Aorta (tissue), 5 donors: ENCODE measurements at regions not wholly inside any gene's neighbourhood (a gene's known extent, or its start where the extent isn't known, plus 50 kb on each side); places are given as distances from the start of the nearest gene placed in this dataset.

Experiments used
- ATAC-seq: fragments of 200-7000 bp; cut with Tn5 transposase; one replicate; pipeline ENCODE4 v1.9.1; 2022; ENCODE audit warnings: moderate library complexity; ENCODE audit not compliant: low FRiP score
- DNase-seq, 2 donors: peaks; one replicate each; pipeline ENCODE4 v3.0.0-alpha.2; 2020
- H3K27ac ChIP-seq, 2 donors: one replicate each; pipeline ENCODE4 v1.5.1; 2013; ENCODE audit warnings: low read length in 2 of 2, mild to moderate bottlenecking in 2 of 2, moderate library complexity in 2 of 2, control low read depth in 1 of 2, inconsistent platforms in 1 of 2, low read depth in 1 of 2
- H3K27me3 ChIP-seq, 2 donors: one replicate each; pipeline ENCODE4 v1.6.1; 2013; ENCODE audit warnings: control low read depth in 1 of 2, low read length in 1 of 2, mild to moderate bottlenecking in 1 of 2, moderate library complexity in 1 of 2; ENCODE audit not compliant: insufficient read depth in 2 of 2, control insufficient read depth in 1 of 2
- H3K36me3 ChIP-seq, 2 donors: one replicate each; pipeline ENCODE4 v1.6.1; 2013; ENCODE audit warnings: control low read depth in 1 of 2, low read length in 1 of 2, mild to moderate bottlenecking in 1 of 2; ENCODE audit not compliant: insufficient read depth in 2 of 2, control insufficient read depth in 1 of 2
- H3K4me1 ChIP-seq, 2 donors: one replicate each; pipeline ENCODE4 v1.6.1; 2013; ENCODE audit warnings: low read length in 2 of 2, control low read depth in 1 of 2, mild to moderate bottlenecking in 1 of 2, moderate library complexity in 1 of 2; ENCODE audit not compliant: insufficient read depth in 2 of 2, control insufficient read depth in 1 of 2
- H3K4me3 ChIP-seq, 2 donors: one replicate each; pipeline ENCODE4 v1.5.1; 2013; ENCODE audit warnings: low read length in 2 of 2, control low read depth in 1 of 2, mild to moderate bottlenecking in 1 of 2
- H3K9me3 ChIP-seq: one replicate; pipeline ENCODE4 v1.6.1; 2013; ENCODE audit warnings: mild to moderate bottlenecking, low read length; ENCODE audit not compliant: control insufficient read depth
- WGBS, 2 donors: extraction: QIAGEN DNeasy Blood & Tissue Kit; methylation state at CpG; one replicate each; pipeline ENCODE4 v1.1.7; 2013; 5-methylcytosine and 5-hydroxymethylcytosine counted together
- intact Hi-C, 2 donors: fragments of 100-400 bp; cut with DNase I; formaldehyde crosslinking; loops; one replicate each; pipeline versions ENCODE4 v1.14.2 to v1.15.0; 2022
- donor health status: healthy with polysubstance abuse.
- donor health status: Bipolar disorder and iron deficiency.
- donor health status: DM: no; HTN: no; CAD: no.
- donor health status: DM: no; HTN: no; CAD: no.
- donor health status: DM: yes; HTN: yes; CAD: no.

- no peaks in the 10 kb centered on the region for H3K36me3 ChIP-seq
- no peak overlapping the region for H3K4me3 ChIP-seq
- no peaks in the 10 kb centered on the region for H3K4me1 ChIP-seq
- ATAC-seq = no peak
- H3K27ac ChIP-seq = no peak overlapping the region
- H3K27me3 ChIP-seq = no peaks in the 10 kb centered on the region
- DNase-seq = no peak
- no peaks in the 10 kb centered on the region for H3K9me3 ChIP-seq
- intact Hi-C loops = no loop called here
These were observed 107.5 kb upstream of the TMEM18 start for GRCh38 chr2:784753-785152.

DNA sequence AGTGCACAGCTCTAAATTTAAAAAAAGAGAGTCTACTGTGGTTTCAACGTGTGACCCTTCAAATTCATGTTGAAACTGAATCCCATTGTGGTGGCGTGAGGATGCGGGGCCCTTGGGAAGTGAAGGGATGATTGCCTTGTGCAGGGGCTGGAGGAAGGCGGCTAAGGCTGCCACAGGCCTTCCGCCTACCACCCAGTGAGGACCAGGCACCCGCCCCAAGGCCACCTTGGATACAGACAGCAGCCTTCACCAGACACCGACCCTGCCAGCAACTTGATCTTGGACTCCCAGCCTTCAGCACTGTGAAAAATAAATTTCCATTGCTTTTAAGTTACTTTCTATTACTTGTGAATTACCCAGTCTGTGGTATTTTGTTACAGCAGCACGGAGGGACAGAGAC, 103.4 kb upstream of the TMEM18 start:
- no peaks in the 10 kb centered on the region for H3K27me3 ChIP-seq
- intact Hi-C loops = no loop called here
- WGBS, 2 donors = 93 to 94% methylated on average over 8 of the region's 8 CpGs
- H3K36me3 ChIP-seq = no peaks in the 10 kb centered on the region
- H3K4me3 ChIP-seq = no peak overlapping the region
- no peaks in the 10 kb centered on the region for H3K9me3 ChIP-seq
- no peak for DNase-seq
- ATAC-seq = no peak
- H3K27ac ChIP-seq = no peak overlapping the region
- H3K4me1 ChIP-seq = no peaks in the 10 kb centered on the region

GRCh38 chr2:780002-780401, 102.8 kb upstream of the TMEM18 start:
- Histone ChIP-seq H3K4me3 (no peak overlapping the region), H3K27me3 (no peaks in the 10 kb centered on the region), H3K9me3 (no peaks in the 10 kb centered on the region), H3K36me3 (no peaks in the 10 kb centered on the region), H3K4me1 (no peaks in the 10 kb centered on the region), H3K27ac (no peak overlapping the region)
- intact Hi-C loops = no loop called here
- ATAC-seq (no peak), DNase-seq (no peak)
- WGBS, 2 donors = 78 to 82% methylated on average over 9 of the region's 9 CpGs

DNA sequence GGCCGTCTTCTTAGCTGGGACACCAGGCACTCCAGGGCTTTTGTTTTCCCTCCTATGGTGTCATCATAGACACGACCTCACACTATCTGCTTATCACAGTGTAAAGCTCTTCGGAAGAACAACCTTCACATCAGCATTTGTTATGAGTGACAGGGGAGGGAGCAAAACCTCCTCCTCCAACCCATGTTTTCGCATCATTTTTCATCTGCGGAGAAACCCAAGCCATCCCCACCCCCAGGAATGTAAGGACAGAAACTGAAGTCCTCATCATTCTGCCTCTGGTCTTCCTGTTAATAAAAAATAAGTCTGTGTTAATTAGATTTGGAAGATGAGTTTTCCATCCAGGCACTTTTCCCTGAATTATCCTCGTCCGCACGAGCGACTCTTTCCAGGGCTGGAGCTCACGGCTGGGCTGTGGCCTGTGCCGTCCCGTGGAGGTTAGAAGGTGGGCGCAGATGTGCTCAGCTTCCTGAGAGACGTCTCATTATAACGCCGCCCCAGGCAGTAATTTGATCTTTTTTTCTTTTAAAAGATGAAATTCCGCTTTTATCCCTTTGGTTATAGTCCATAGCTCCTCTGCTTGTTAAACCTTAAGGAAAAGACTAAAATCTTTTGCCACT, 101.6 kb upstream of the TMEM18 start:
- no peak for ATAC-seq

DNA sequence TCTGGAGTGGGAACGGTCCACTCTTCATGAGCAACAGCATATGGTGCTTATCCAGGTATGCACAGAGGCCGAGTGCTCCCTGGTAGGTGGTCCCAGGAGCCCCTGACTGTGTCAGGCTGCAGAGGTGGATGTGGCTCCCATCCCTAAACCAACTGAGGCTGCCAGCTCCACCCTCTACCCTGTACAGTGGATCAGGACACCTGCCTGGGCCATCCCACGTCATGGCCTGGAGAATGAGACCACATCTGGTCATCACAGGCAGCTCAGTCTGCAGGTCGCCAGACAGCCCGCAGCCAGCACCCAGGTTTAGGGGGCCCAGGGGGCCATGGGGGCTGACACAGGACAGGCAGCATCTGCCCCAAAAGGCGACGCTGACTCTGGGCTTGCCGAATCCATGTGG, 100.3 kb upstream of the TMEM18 start:
- Histone ChIP-seq H3K27ac (no peak overlapping the region), H3K36me3 (no peaks in the 10 kb centered on the region), H3K27me3 (no peaks in the 10 kb centered on the region), H3K4me3 (no peak overlapping the region), H3K4me1 (no peaks in the 10 kb centered on the region), H3K9me3 (no peaks in the 10 kb centered on the region)
- DNase-seq (no peak), ATAC-seq (peak; percentile 30)
- 94 to 95% methylated on average over 8 of the region's 8 CpGs for WGBS, 2 donors
- intact Hi-C loops = no loop called here

More for the DNA sequence above, 101.6 kb upstream of the TMEM18 start:
- Histone ChIP-seq H3K9me3 (no peaks in the 10 kb centered on the region), H3K27ac (no peak overlapping the region), H3K36me3 (no peaks in the 10 kb centered on the region), H3K4me1 (no peaks in the 10 kb centered on the region), H3K27me3 (no peaks in the 10 kb centered on the region), H3K4me3 (no peak overlapping the region)
- intact Hi-C loops = no loop called here
- 63 to 65% methylated on average over 17 of the region's 17 CpGs for WGBS, 2 donors
- DNase-seq = no peak

DNA sequence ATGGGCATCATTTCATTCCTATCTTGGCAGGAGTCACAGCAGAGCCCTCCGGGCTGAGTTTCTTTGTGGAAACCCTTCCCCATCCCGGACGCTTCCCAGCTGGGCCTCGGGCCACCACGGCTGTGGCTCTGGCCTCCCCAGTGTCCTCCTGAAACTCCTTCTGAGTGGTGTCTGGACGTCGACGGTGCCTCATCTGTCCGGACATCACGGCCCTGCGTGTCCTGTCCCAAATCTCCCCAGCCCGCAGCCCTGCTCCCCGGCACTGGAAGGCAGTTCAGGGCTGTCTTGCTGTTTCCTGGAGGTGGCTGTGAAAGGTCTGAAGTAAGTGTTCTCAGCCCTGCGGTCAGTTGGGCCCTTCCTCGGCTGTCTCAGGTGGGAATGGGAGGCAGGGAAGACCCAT, 99.8 kb upstream of the TMEM18 start:
- Histone ChIP-seq H3K4me1 (no peaks in the 10 kb centered on the region), H3K27me3 (no peaks in the 10 kb centered on the region), H3K27ac (no peak overlapping the region), H3K4me3 (no peak overlapping the region), H3K36me3 (no peaks in the 10 kb centered on the region), H3K9me3 (no peaks in the 10 kb centered on the region)
- ATAC-seq (no peak), DNase-seq (no peak)
- WGBS, 2 donors = 81 to 92% methylated on average over 15 of the region's 15 CpGs
- intact Hi-C loops = no loop called here

- WGBS, 2 donors = 46 to 47% methylated on average over 11 of the region's 11 CpGs
These were observed 99.3 kb upstream of the TMEM18 start for GRCh38 chr2:776487-776886.

GRCh38 chr2:776038-776437, 98.8 kb upstream of the TMEM18 start:
- intact Hi-C loops = no loop called here
- ATAC-seq = no peak
- no peaks in the 10 kb centered on the region for H3K9me3 ChIP-seq
- no peak for DNase-seq
- H3K4me1 ChIP-seq = no peaks in the 10 kb centered on the region
- H3K36me3 ChIP-seq = no peaks in the 10 kb centered on the region
- no peak overlapping the region for H3K27ac ChIP-seq
- 23 to 42% methylated on average over 6 of the region's 6 CpGs for WGBS, 2 donors
- H3K27me3 ChIP-seq = no peaks in the 10 kb centered on the region
- H3K4me3 ChIP-seq = no peak overlapping the region

More at GRCh38 chr2:776487-776886, 99.3 kb upstream of the TMEM18 start:
- Histone ChIP-seq H3K27me3 (no peaks in the 10 kb centered on the region), H3K4me3 (no peak overlapping the region), H3K27ac (no peak overlapping the region), H3K4me1 (no peaks in the 10 kb centered on the region), H3K9me3 (no peaks in the 10 kb centered on the region), H3K36me3 (no peaks in the 10 kb centered on the region)
- no peak for ATAC-seq
- DNase-seq = no peak
- intact Hi-C loops = no loop called here

- no peak for ATAC-seq
These were observed 97.2 kb upstream of the TMEM18 start for GRCh38 chr2:774436-774835.

More at GRCh38 chr2:774436-774835, 97.2 kb upstream of the TMEM18 start:
- no peaks in the 10 kb centered on the region for H3K36me3 ChIP-seq
- H3K27me3 ChIP-seq = no peaks in the 10 kb centered on the region
- DNase-seq = no peak
- WGBS, 2 donors = 58 to 62% methylated on average over 7 of the region's 7 CpGs
- intact Hi-C loops = no loop called here
- H3K9me3 ChIP-seq = no peaks in the 10 kb centered on the region
- H3K4me3 ChIP-seq = no peak overlapping the region
- no peaks in the 10 kb centered on the region for H3K4me1 ChIP-seq
- no peak overlapping the region for H3K27ac ChIP-seq
